Neural cell (in vitro differentiated cells): ENCODE measurements at regions not wholly inside any gene's neighbourhood (a gene's known extent, or its start where the extent isn't known, plus 50 kb on each side); places are given as distances from the start of the nearest gene placed in this dataset.

Experiments used
- CTCF ChIP-seq: fragments of 450-650 bp; IDR thresholded peaks from 2 replicates; pipeline ENCODE4 v1.5.1; 2014; ENCODE audit warnings: antibody characterized with exemption, mild to moderate bottlenecking, moderate library complexity; ENCODE audit not compliant: poor library complexity, severe bottlenecking
- REST ChIP-seq: IDR thresholded peaks from 2 replicates; pipeline ENCODE4 v1.6.1; 2012; ENCODE audit warnings: borderline replicate concordance

DNA sequence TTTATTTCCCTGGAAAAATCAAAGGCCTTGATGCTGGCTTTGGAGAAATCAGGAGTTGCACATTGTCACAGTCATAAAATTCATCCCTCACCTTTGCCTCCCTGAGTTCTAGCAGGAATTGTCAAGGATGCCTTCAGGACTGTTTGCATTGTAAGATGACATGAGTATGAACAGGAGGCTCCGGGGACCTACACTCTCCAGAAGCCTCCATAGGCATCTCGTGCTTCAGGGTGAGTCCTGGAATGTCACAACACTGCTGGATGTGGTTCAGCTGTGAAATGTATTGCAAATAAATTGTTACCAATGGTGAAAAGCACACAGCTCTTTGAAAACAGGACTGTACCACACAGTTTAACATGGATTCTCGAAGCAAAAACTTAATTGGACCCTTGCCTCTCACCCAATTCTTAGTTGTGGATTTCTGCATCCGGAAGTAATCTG is 535.4 kb upstream of the C16orf82 start:
- TF ChIP-seq REST, result peak; percentile 93
- no peak for TF ChIP-seq CTCF
